Esophagus muscularis mucosa (tissue), 4 donors: ENCODE measurements at regions not wholly inside any gene's neighbourhood (a gene's known extent, or its start where the extent isn't known, plus 50 kb on each side); places are given as distances from the start of the nearest gene placed in this dataset.

Experiments used
- DNase-seq: peaks from one replicate; pipeline ENCODE4 v3.0.0-alpha.2; 2017; ENCODE audit errors: extremely low spot score
- H3K27ac ChIP-seq, 4 donors: fragments of 200-600 bp; sonication (generic); replicated peaks in 1 of 4; 1 replicate in 3 of 4; 2 replicates in 1 of 4; pipeline ENCODE4 v1.5.1; 2016 to 2019; ENCODE audit warnings: mild to moderate bottlenecking in 1 of 4
- H3K27me3 ChIP-seq, 4 donors: fragments of 200-600 bp; sonication (generic); one replicate each; pipeline versions ENCODE4 v1.5.1 to v1.6.0; 2016 to 2019
- H3K36me3 ChIP-seq, 4 donors: fragments of 200-600 bp; sonication (generic); one replicate each; pipeline ENCODE4 v1.5.1; 2016 to 2019
- H3K4me1 ChIP-seq, 4 donors: fragments of 200-600 bp; sonication (generic); one replicate each; pipeline ENCODE4 v1.5.1; 2016 to 2019
- H3K4me3 ChIP-seq, 4 donors: fragments of 200-600 bp; sonication (generic); 1 replicate in 2 of 4; 2 replicates in 2 of 4; pipeline ENCODE4 v1.5.1; 2016 to 2019; ENCODE audit warnings: mild to moderate bottlenecking in 4 of 4, moderate library complexity in 1 of 4
- H3K9me3 ChIP-seq, 4 donors: fragments of 200-600 bp; sonication (generic); 1 replicate in 3 of 4; 2 replicates in 1 of 4; pipeline ENCODE4 v1.5.1; 2016 to 2019
- CTCF ChIP-seq, 3 experiments: fragments of 200-600 bp in 2 of 3; fragments of 450-650 bp in 1 of 3; sonication (generic) in 2 of 3; IDR thresholded peaks; one replicate each; pipeline ENCODE4 v1.5.1; 2017 to 2019; ENCODE audit warnings: antibody characterized with exemption in 3 of 3, mild to moderate bottlenecking in 2 of 3, moderate library complexity in 1 of 3
- EP300 ChIP-seq: sonication (generic); formaldehyde crosslinking; IDR thresholded peaks from one replicate; pipeline ENCODE4 v1.6.1; 2017; ENCODE audit warnings: antibody characterized with exemption
- POLR2A ChIP-seq: fragments of 450-650 bp; IDR thresholded peaks from one replicate; pipeline ENCODE4 v1.6.1; 2017; ENCODE audit warnings: antibody characterized with exemption, moderate library complexity, mild to moderate bottlenecking, low read depth
- POLR2AphosphoS5 ChIP-seq, 2 donors: sonication (generic); formaldehyde crosslinking; IDR thresholded peaks; one replicate each; pipeline ENCODE4 v1.6.1; 2017; ENCODE audit warnings: antibody characterized with exemption in 2 of 2
- WGBS: methylation state at CpG from one replicate; pipeline ENCODE4 v1.1.5; 2018; 5-methylcytosine and 5-hydroxymethylcytosine counted together
- intact Hi-C: fragments of 100-400 bp; cut with DNase I; formaldehyde crosslinking; loops from one replicate; pipeline ENCODE4 v1.15.1; 2023

- no peaks in the 10 kb centered on the region for H3K9me3 ChIP-seq
- peaks cover 0 to 8% (median 4%) of the 10 kb centered on the region in 4 donors for H3K4me1 ChIP-seq
- intact Hi-C loops, result no loop called here
- no peak for DNase-seq
- H3K27ac ChIP-seq, result no peak overlapping the region
- 81% methylated on average over 8 of the region's 8 CpGs for WGBS
- TF ChIP-seq POLR2AphosphoS5 (IDR thresholded peaks at IDR 0.05), result no peak
- no peak for TF ChIP-seq CTCF (IDR thresholded peaks at IDR 0.05)
- no peak for TF ChIP-seq POLR2A
- TF ChIP-seq EP300, result no peak
- H3K27me3 ChIP-seq, result no peaks in the 10 kb centered on the region
- no peaks in the 10 kb centered on the region for H3K36me3 ChIP-seq
- no peak overlapping the region for H3K4me3 ChIP-seq
These were observed 68.5 kb upstream of the BMPER start for GRCh38 chr7:33836797-33837355.

DNA sequence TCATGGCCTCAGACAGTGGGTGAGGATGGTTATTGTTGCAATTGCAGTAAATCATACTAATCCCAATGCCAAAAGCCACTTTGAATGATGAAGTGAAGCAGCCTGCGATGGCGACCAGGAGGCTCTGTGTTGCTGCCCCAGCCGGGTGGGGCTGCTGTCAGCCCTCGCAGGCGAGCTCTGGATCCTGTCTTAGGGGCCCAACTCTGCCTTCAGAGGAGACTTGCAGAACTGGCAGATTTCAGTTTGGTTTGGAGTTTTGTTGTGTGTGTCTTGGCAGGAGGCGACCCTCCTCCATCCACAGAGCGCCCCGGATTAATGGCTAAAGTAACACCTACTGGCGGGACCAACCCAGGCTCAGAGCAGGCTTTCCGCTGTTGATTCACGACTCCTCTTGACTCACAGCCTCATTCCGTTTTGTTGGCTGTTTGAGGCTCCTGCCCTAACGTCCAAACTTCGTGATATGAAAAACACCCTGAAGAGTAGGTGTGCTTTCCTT is 67.9 kb upstream of the BMPER start:
- Histone ChIP-seq H3K9me3 (no peaks in the 10 kb centered on the region), H3K27me3 (no peaks in the 10 kb centered on the region), H3K4me1 (peaks cover 0 to 6% (median 0%) of the 10 kb centered on the region in 4 donors), H3K36me3 (no peaks in the 10 kb centered on the region), H3K27ac (no peak overlapping the region), H3K4me3 (no peak overlapping the region)
- WGBS, result 63% methylated on average over 13 of the region's 14 CpGs
- intact Hi-C loops, result no loop called here
- TF ChIP-seq CTCF (IDR thresholded peaks at IDR 0.05), result no peak
- TF ChIP-seq EP300, result no peak
- no peak for TF ChIP-seq POLR2AphosphoS5 (IDR thresholded peaks at IDR 0.05)
- no peak for TF ChIP-seq POLR2A
- DNase-seq, result peak; percentile 70

DNA sequence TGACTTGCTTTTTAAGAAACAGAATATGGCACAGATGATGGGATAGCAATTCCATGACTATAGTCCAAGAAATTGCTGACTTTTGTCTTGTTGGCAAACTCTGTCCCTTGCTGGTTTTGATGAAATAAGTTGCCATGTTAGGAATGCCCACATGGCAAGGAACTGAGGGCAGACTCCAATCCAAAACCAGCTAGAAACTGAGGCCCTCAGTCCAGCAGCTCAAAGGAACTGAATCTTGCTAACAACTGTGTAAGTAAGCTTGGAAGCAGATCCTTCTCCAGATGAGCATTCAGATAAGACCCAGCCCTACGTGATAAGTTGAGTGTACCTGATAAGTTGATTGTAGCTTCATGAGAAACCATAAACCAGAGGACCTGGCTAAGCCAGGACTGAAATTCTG is 64.3 kb upstream of the BMPER start:
- H3K36me3 ChIP-seq, result no peaks in the 10 kb centered on the region
- H3K27me3 ChIP-seq, result no peaks in the 10 kb centered on the region
- TF ChIP-seq CTCF (IDR thresholded peaks at IDR 0.05) (no peak), POLR2A (no peak), EP300 (no peak), POLR2AphosphoS5 (IDR thresholded peaks at IDR 0.05) (no peak)
- H3K27ac ChIP-seq, result no peak overlapping the region
- no peaks in the 10 kb centered on the region for H3K9me3 ChIP-seq
- intact Hi-C loops, result no loop called here
- 100% methylated on average over 1 of the region's 1 CpG for WGBS
- peaks cover 0 to 6% (median 0%) of the 10 kb centered on the region in 4 donors for H3K4me1 ChIP-seq
- DNase-seq, result peak; percentile 42
- H3K4me3 ChIP-seq, result no peak overlapping the region

DNA sequence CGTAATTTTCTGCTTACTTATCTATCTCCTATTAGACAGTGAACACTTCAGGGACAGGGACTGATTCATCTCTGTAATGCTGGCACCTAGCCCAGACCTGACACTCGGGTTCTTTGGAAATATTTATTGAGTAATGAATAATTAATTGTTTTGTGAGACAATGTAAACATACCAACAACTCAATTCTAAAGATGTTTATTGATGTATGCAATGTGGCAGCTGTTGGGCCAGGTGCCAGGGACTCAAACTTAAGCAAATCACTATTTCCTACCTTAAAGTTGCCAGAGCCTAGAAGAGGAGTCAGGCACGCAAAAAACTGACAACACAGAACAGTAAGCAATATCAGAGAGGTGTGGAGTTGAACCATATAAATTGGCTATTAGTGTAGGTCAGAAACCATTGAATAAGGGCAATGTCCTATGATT is 63.6 kb upstream of the BMPER start:
- H3K9me3 ChIP-seq, result no peaks in the 10 kb centered on the region
- peaks cover 0 to 10% (median 0%) of the 10 kb centered on the region in 4 donors for H3K4me1 ChIP-seq
- intact Hi-C loops, result no loop called here
- TF ChIP-seq CTCF (IDR thresholded peaks at IDR 0.05) (no peak), EP300 (no peak), POLR2A (no peak), POLR2AphosphoS5 (IDR thresholded peaks at IDR 0.05) (no peak)
- peak; percentile 88 for DNase-seq
- no peak overlapping the region for H3K4me3 ChIP-seq
- no peak overlapping the region for H3K27ac ChIP-seq
- no peaks in the 10 kb centered on the region for H3K27me3 ChIP-seq
- H3K36me3 ChIP-seq, result no peaks in the 10 kb centered on the region
- 42% methylated on average over 3 of the region's 3 CpGs for WGBS

GRCh38 chr7:33842150-33842549 is 63.2 kb upstream of the BMPER start:
- Histone ChIP-seq H3K4me1 (peaks cover 0 to 10% (median 0%) of the 10 kb centered on the region in 4 donors), H3K27ac (no peak overlapping the region), H3K4me3 (no peak overlapping the region), H3K27me3 (no peaks in the 10 kb centered on the region), H3K36me3 (no peaks in the 10 kb centered on the region), H3K9me3 (no peaks in the 10 kb centered on the region)
- peak; percentile 88 for DNase-seq
- WGBS, result 72% methylated on average over 3 of the region's 3 CpGs
- intact Hi-C loops, result no loop called here
- TF ChIP-seq CTCF (IDR thresholded peaks at IDR 0.05) (no peak), EP300 (no peak), POLR2AphosphoS5 (IDR thresholded peaks at IDR 0.05) (no peak), POLR2A (no peak)
